CD14-positive monocyte (primary cell): ENCODE measurements at regions not wholly inside any gene's neighbourhood (a gene's known extent, or its start where the extent isn't known, plus 50 kb on each side); places are given as distances from the start of the nearest gene placed in this dataset.

Experiments used
- DNase-seq, 3 donors: peaks; one replicate each; pipeline ENCODE4 v3.0.0-alpha.2; 2011 to 2022
- H2AFZ ChIP-seq: 2 replicates; pipeline ENCODE4 v1.6.0; 2012; ENCODE audit warnings: mild to moderate bottlenecking, low read depth, low read length, inconsistent platforms; ENCODE audit not compliant: insufficient read depth, poor library complexity, severe bottlenecking
- H3K27ac ChIP-seq, 2 donors: 1 replicate in 1 of 2; 2 replicates in 1 of 2; pipeline ENCODE4 v1.5.1; 2012 to 2013; ENCODE audit warnings: low read length in 2 of 2, control low read depth in 1 of 2, inconsistent platforms in 1 of 2, low read depth in 1 of 2, mild to moderate bottlenecking in 1 of 2
- H3K27me3 ChIP-seq, 2 donors: one replicate each; pipeline versions ENCODE4 v1.6.0 to v1.6.1; 2011 to 2013; ENCODE audit warnings: low read length in 2 of 2; ENCODE audit not compliant: control insufficient read depth in 2 of 2, insufficient read depth in 2 of 2
- H3K36me3 ChIP-seq, 2 donors: replicated peaks in 1 of 2; 1 replicate in 1 of 2; 2 replicates in 1 of 2; pipeline versions ENCODE4 v1.5.1 to v1.6.1; 2012 to 2013; ENCODE audit warnings: low read length in 2 of 2, control low read depth in 1 of 2, inconsistent platforms in 1 of 2, mild to moderate bottlenecking in 1 of 2; ENCODE audit not compliant: insufficient read depth in 2 of 2, control insufficient read depth in 1 of 2
- H3K4me1 ChIP-seq, 2 donors: 1 replicate in 1 of 2; 2 replicates in 1 of 2; pipeline versions ENCODE4 v1.5.1 to v1.6.1; 2012 to 2013; ENCODE audit warnings: low read length in 2 of 2, control low read depth in 1 of 2, inconsistent platforms in 1 of 2, mild to moderate bottlenecking in 1 of 2, moderate library complexity in 1 of 2; ENCODE audit not compliant: insufficient read depth in 2 of 2, control insufficient read depth in 1 of 2
- H3K4me2 ChIP-seq: replicated peaks from 2 replicates; pipeline ENCODE3; 2012; ENCODE audit warnings: low read length, moderate library complexity, mild to moderate bottlenecking; ENCODE audit not compliant: poor library complexity, severe bottlenecking; ENCODE audit errors: extremely low read depth
- H3K4me3 ChIP-seq, 3 experiments: fragments of 200-600 bp in 1 of 3; sonication (generic) in 1 of 3; replicated peaks in 1 of 3; 1 replicate in 2 of 3; 2 replicates in 1 of 3; pipeline ENCODE4 v1.5.1; 2011 to 2013; ENCODE audit warnings: low read length in 3 of 3, mild to moderate bottlenecking in 3 of 3, control low read depth in 2 of 3, low read depth in 2 of 3, inconsistent platforms in 1 of 3, moderate library complexity in 1 of 3
- H3K79me2 ChIP-seq: 2 replicates; pipeline ENCODE4 v1.6.0; 2012; ENCODE audit warnings: mild to moderate bottlenecking, control low read depth, inconsistent platforms, low read length, moderate library complexity; ENCODE audit not compliant: insufficient read depth
- H3K9ac ChIP-seq: 2 replicates; pipeline ENCODE4 v1.6.0; 2017; ENCODE audit warnings: low read length, mild to moderate bottlenecking; ENCODE audit not compliant: insufficient read depth, poor library complexity, severe bottlenecking
- H3K9me3 ChIP-seq, 2 donors: replicated peaks in 1 of 2; 1 replicate in 1 of 2; 2 replicates in 1 of 2; pipeline versions ENCODE4 v1.5.1 to v1.6.1; 2012 to 2013; ENCODE audit warnings: low read length in 2 of 2, control low read depth in 1 of 2; ENCODE audit not compliant: control insufficient read depth in 1 of 2, insufficient read depth in 1 of 2
- H4K20me1 ChIP-seq: 2 replicates; pipeline ENCODE4 v1.6.0; 2012; ENCODE audit warnings: mild to moderate bottlenecking, low read length, control low read depth, moderate library complexity; ENCODE audit not compliant: insufficient read depth
- H3K27ac Mint-ChIP-seq, 7 donors: one replicate each; pipeline ENCODE4 v1.8.0; 2020; ENCODE audit warnings: mild to moderate bottlenecking in 7 of 7, mixed read lengths in 7 of 7, moderate library complexity in 6 of 7, inconsistent platforms in 2 of 7
- H3K27me3 Mint-ChIP-seq, 3 donors: one replicate each; pipeline ENCODE4 v1.8.0; 2021 to 2022; ENCODE audit warnings: low read depth in 3 of 3, mild to moderate bottlenecking in 3 of 3, mixed read lengths in 3 of 3, moderate library complexity in 3 of 3, inconsistent platforms in 1 of 3
- H3K36me3 Mint-ChIP-seq, 2 donors: one replicate each; pipeline ENCODE4 v1.8.0; 2020; ENCODE audit warnings: mixed read lengths in 2 of 2, inconsistent platforms in 1 of 2, mild to moderate bottlenecking in 1 of 2
- H3K4me1 Mint-ChIP-seq: one replicate; pipeline ENCODE4 v1.8.0; 2020; ENCODE audit warnings: mild to moderate bottlenecking, mixed read lengths
- H3K4me3 Mint-ChIP-seq, 2 donors: one replicate each; pipeline ENCODE4 v1.8.0; 2020; ENCODE audit warnings: mild to moderate bottlenecking in 2 of 2, mixed read lengths in 2 of 2, moderate library complexity in 1 of 2
- H3K9me3 Mint-ChIP-seq, 7 donors: one replicate each; pipeline ENCODE4 v1.8.0; 2020 to 2022; ENCODE audit warnings: mixed read lengths in 7 of 7, mild to moderate bottlenecking in 6 of 7, moderate library complexity in 6 of 7, inconsistent platforms in 2 of 7
- CTCF ChIP-seq: fragments of 200-600 bp; IDR thresholded peaks from one replicate; pipeline ENCODE4 v1.8.0; 2022; ENCODE audit warnings: antibody characterized with exemption, mild to moderate bottlenecking
- WGBS: methylation state at CpG from one replicate; pipeline ENCODE4 v1.1.5; 2013; ENCODE audit warnings: missing lambda C conversion rate; ENCODE audit not compliant: insufficient coverage; 5-methylcytosine and 5-hydroxymethylcytosine counted together
- intact Hi-C, 2 donors: fragments of 100-400 bp; cut with micrococcal nuclease; formaldehyde crosslinking; loops; one replicate each; pipeline versions ENCODE4 v1.15.0 to v1.15.1; 2023

- no peaks in the 10 kb centered on the region for H3K9me3 ChIP-seq
Observed at GRCh38 chr7:152508701-152509100, 72.9 kb upstream of the KMT2C start.

GRCh38 chr7:152505606-152506005 lies 69.8 kb upstream of the KMT2C start:
- H3K9me3 ChIP-seq = no peaks in the 10 kb centered on the region
- H3K27me3 ChIP-seq = no peaks in the 10 kb centered on the region
- no peaks in the 10 kb centered on the region for H4K20me1 ChIP-seq
- Mint-ChIP-seq H3K4me1 (no peaks in the 10 kb centered on the region), H3K4me3 (no peak overlapping the region), H3K36me3 (no peaks in the 10 kb centered on the region), H3K27ac (no peak overlapping the region), H3K27me3 (peaks cover 0 to 7% (median 0%) of the 10 kb centered on the region in 3 donors), H3K9me3 (peaks cover 0 to 2% (median 0%) of the 10 kb centered on the region in 7 donors)
- H3K4me3 ChIP-seq = no peak overlapping the region
- no peak for DNase-seq
- no peak overlapping the region for H3K27ac ChIP-seq
- WGBS = no CpG with 5 or more reads among the region's 2 CpGs
- H3K36me3 ChIP-seq = no peaks in the 10 kb centered on the region
- H3K9ac ChIP-seq = no peak overlapping the region
- intact Hi-C loops = no loop called here
- H2AFZ ChIP-seq = no peak overlapping the region
- no peak for TF ChIP-seq CTCF
- H3K4me2 ChIP-seq = no peak overlapping the region
- no peaks in the 10 kb centered on the region for H3K79me2 ChIP-seq
- H3K4me1 ChIP-seq = no peaks in the 10 kb centered on the region

More at GRCh38 chr7:152508701-152509100, 72.9 kb upstream of the KMT2C start:
- H2AFZ ChIP-seq = no peak overlapping the region
- H4K20me1 ChIP-seq = no peaks in the 10 kb centered on the region
- no peak overlapping the region for H3K4me2 ChIP-seq
- TF ChIP-seq CTCF = no peak
- no peak overlapping the region for H3K4me3 Mint-ChIP-seq
- H3K27ac ChIP-seq = no peak overlapping the region
- H3K27me3 Mint-ChIP-seq = peaks cover 0 to 7% (median 6%) of the 10 kb centered on the region in 3 donors
- DNase-seq = no peak
- no peaks in the 10 kb centered on the region for H3K79me2 ChIP-seq
- no peaks in the 10 kb centered on the region for H3K36me3 Mint-ChIP-seq
- peaks cover 9 to 11% of the 10 kb centered on the region in 2 donors for H3K4me1 ChIP-seq
- peaks cover 0 to 3% (median 0%) of the 10 kb centered on the region in 7 donors for H3K9me3 Mint-ChIP-seq
- no peak overlapping the region for H3K4me3 ChIP-seq
- no peaks in the 10 kb centered on the region for H3K27me3 ChIP-seq
- peaks cover 15% of the 10 kb centered on the region for H3K4me1 Mint-ChIP-seq
- H3K27ac Mint-ChIP-seq = no peak overlapping the region
- H3K9ac ChIP-seq = no peak overlapping the region
- intact Hi-C loops = no loop called here
- no peaks in the 10 kb centered on the region for H3K36me3 ChIP-seq
